SK-N-SH (cell line): ENCODE measurements at regions not wholly inside any gene's neighbourhood (a gene's known extent, or its start where the extent isn't known, plus 50 kb on each side); places are given as distances from the start of the nearest gene placed in this dataset.

Experiments used
- CTCF ChIA-PET: fragments of 300-600, 350-600 bp; formaldehyde crosslinking; extraction: SDS; loops from one replicate; lab custom pipeline; 2021; lab: Yijun Ruan, JAX
- POLR2A ChIA-PET: fragments of 350-600 bp; sonication (Branson Sonifier 250); formaldehyde crosslinking; extraction: SDS; loops from one replicate; lab custom pipeline; 2020; ENCODE audit warnings: antibody characterized with exemption, inconsistent platforms; lab: Yijun Ruan, JAX
- DNase-seq: peaks from one replicate; pipeline ENCODE4 v3.0.0; 2012
- H2AFZ ChIP-seq: fragments of 200-600 bp; sonication (generic); 2 replicates; pipeline ENCODE4 v1.8.1; 2016; ENCODE audit warnings: antibody characterized with exemption, mild to moderate bottlenecking, low read depth
- H3F3A ChIP-seq: fragments of 200-600 bp; sonication (generic); replicated peaks from 2 replicates; pipeline ENCODE3; 2016; ENCODE audit warnings: antibody characterized with exemption, mild to moderate bottlenecking; ENCODE audit not compliant: insufficient read depth
- H3K27ac ChIP-seq, 2 experiments: fragments of 200-500 bp in 1 of 2; fragments of 200-600 bp in 1 of 2; sonication (Bioruptor generic) in 1 of 2; sonication (generic), shearing (Covaris generic) in 1 of 2; 2 replicates each; pipeline versions ENCODE4 v1.5.1 to v1.6.1; 2014 to 2016; ENCODE audit warnings: low read depth in 2 of 2, inconsistent platforms in 1 of 2, low read length in 1 of 2, mild to moderate bottlenecking in 1 of 2, mixed read lengths in 1 of 2
- H3K27me3 ChIP-seq: fragments of 200-600 bp; sonication (generic), shearing (Covaris generic); 2 replicates; pipeline ENCODE4 v1.6.1; 2016; ENCODE audit warnings: mixed run types; ENCODE audit not compliant: insufficient read depth
- H3K36me3 ChIP-seq, 2 experiments: fragments of 200-500 bp in 1 of 2; fragments of 200-600 bp in 1 of 2; sonication (Bioruptor generic) in 1 of 2; sonication (generic) in 1 of 2; replicated peaks in 1 of 2; 2 replicates each; pipeline versions ENCODE3 to v1.5.1; 2014 to 2016; ENCODE audit warnings: low read length in 1 of 2, mild to moderate bottlenecking in 1 of 2; ENCODE audit not compliant: insufficient read depth in 2 of 2, control insufficient read depth in 1 of 2
- H3K4me1 ChIP-seq, 2 experiments: fragments of 200-500 bp in 1 of 2; fragments of 200-600 bp in 1 of 2; sonication (Bioruptor generic) in 1 of 2; sonication (generic), shearing (Covaris generic) in 1 of 2; 2 replicates each; pipeline versions ENCODE4 v1.5.1 to v1.6.1; 2014 to 2016; ENCODE audit warnings: low read depth in 1 of 2, low read length in 1 of 2, mixed run types in 1 of 2; ENCODE audit not compliant: insufficient read depth in 2 of 2, control insufficient read depth in 1 of 2
- H3K4me2 ChIP-seq: fragments of 200-600 bp; sonication (generic), shearing (Covaris generic); 2 replicates; pipeline ENCODE4 v1.6.1; 2017; ENCODE audit warnings: mixed run types
- H3K4me3 ChIP-seq, 2 experiments: fragments of 200-500 bp in 1 of 2; fragments of 200-600 bp in 1 of 2; sonication (Bioruptor generic) in 1 of 2; sonication (generic), shearing (Covaris generic) in 1 of 2; 2 replicates each; pipeline versions ENCODE4 v1.5.1 to v1.8.1; 2014 to 2016; ENCODE audit warnings: low read depth in 2 of 2, inconsistent platforms in 1 of 2, low read length in 1 of 2, mild to moderate bottlenecking in 1 of 2, mixed read lengths in 1 of 2, moderate library complexity in 1 of 2
- H3K79me2 ChIP-seq: fragments of 200-600 bp; sonication (generic); 2 replicates; pipeline ENCODE4 v1.8.1; 2017; ENCODE audit warnings: mild to moderate bottlenecking; ENCODE audit not compliant: insufficient read depth
- H3K9ac ChIP-seq: fragments of 200-600 bp; sonication (generic); 2 replicates; pipeline ENCODE4 v1.6.1; 2017; ENCODE audit warnings: mixed run types
- H3K9me2 ChIP-seq: fragments of 200-600 bp; sonication (generic); 2 replicates; pipeline ENCODE4 v1.6.1; 2017; ENCODE audit warnings: mixed run types
- H3K9me3 ChIP-seq: fragments of 200-600 bp; sonication (generic); 2 replicates; pipeline ENCODE4 v1.6.1; 2017; ENCODE audit warnings: mixed run types, mild to moderate bottlenecking, moderate library complexity
- H4K20me1 ChIP-seq: fragments of 200-600 bp; sonication (generic); 2 replicates; pipeline ENCODE4 v1.6.1; 2017; ENCODE audit warnings: mild to moderate bottlenecking, mixed run types; ENCODE audit not compliant: insufficient read depth
- CHD2 ChIP-seq: fragments of 150-350 bp; IDR thresholded peaks from 2 replicates; pipeline ENCODE4 v1.6.1; 2018; ENCODE audit warnings: low read length; ENCODE audit not compliant: partially characterized antibody
- ELF1 ChIP-seq: IDR thresholded peaks from 2 replicates; pipeline ENCODE4 v1.4.0; 2012
- EP300 ChIP-seq, 2 experiments: IDR thresholded peaks; 2 replicates each; pipeline versions ENCODE4 v1.4.0 to v1.6.1; 2012; ENCODE audit warnings: borderline replicate concordance in 1 of 2, low read depth in 1 of 2, low read length in 1 of 2
- EZH2phosphoT487 ChIP-seq: fragments of 200-600 bp; sonication (generic); IDR thresholded peaks from 2 replicates; pipeline ENCODE4 v1.6.1; 2017; ENCODE audit warnings: low read depth, mixed run types, mild to moderate bottlenecking, antibody characterized with exemption, moderate library complexity, borderline replicate concordance
- FOSL2 ChIP-seq: IDR thresholded peaks from 2 replicates; pipeline ENCODE4 v1.4.0; 2012; ENCODE audit warnings: low read depth, mild to moderate bottlenecking, moderate library complexity, borderline replicate concordance
- FOXJ3 ChIP-seq: sonication (generic); formaldehyde crosslinking; IDR thresholded peaks from 2 replicates; pipeline ENCODE4 v1.5.1; 2020; ENCODE audit warnings: mild to moderate bottlenecking, missing genetic modification reagents
- JUND ChIP-seq: IDR thresholded peaks from 2 replicates; pipeline ENCODE4 v1.4.0; 2012
- NFIC ChIP-seq: IDR thresholded peaks from 2 replicates; pipeline ENCODE4 v1.4.0; 2012; ENCODE audit warnings: borderline replicate concordance
- NRF1 ChIP-seq: IDR thresholded peaks from 2 replicates; pipeline ENCODE4 v1.6.1; 2012; ENCODE audit warnings: low read depth, mild to moderate bottlenecking, low read length
- RXRA ChIP-seq: IDR thresholded peaks from 2 replicates; pipeline ENCODE4 v1.4.0; 2012; ENCODE audit warnings: low read depth, mild to moderate bottlenecking, borderline replicate concordance
- SIN3A ChIP-seq: IDR thresholded peaks from 2 replicates; pipeline ENCODE4 v1.6.1; 2012; ENCODE audit warnings: low read depth, mild to moderate bottlenecking, low read length, moderate library complexity, borderline replicate concordance
- SMC3 ChIP-seq: IDR thresholded peaks from 2 replicates; pipeline ENCODE4 v1.6.1; 2012; ENCODE audit warnings: low read depth, low read length, improper control_type of control experiment
- TCF12 ChIP-seq: IDR thresholded peaks from 2 replicates; pipeline ENCODE4 v1.4.0; 2012
- TEAD4 ChIP-seq: IDR thresholded peaks from 2 replicates; pipeline ENCODE4 v1.4.0; 2012; ENCODE audit warnings: mild to moderate bottlenecking, borderline replicate concordance; ENCODE audit not compliant: insufficient read depth
- YY1 ChIP-seq: IDR thresholded peaks from 2 replicates; pipeline ENCODE4 v1.4.0; 2012; ENCODE audit warnings: low read depth, mild to moderate bottlenecking
- WGBS: methylation state at CpG from one replicate; pipeline ENCODE4 v1.1.6; 2017; ENCODE audit warnings: low lambda C conversion rate; 5-methylcytosine and 5-hydroxymethylcytosine counted together
- TF ChIP-seq, protein P1 (sequence below): IDR thresholded peaks from 2 replicates; pipeline ENCODE4 v1.4.0; 2012; ENCODE audit warnings: low read depth, borderline replicate concordance
- TF ChIP-seq, protein P2 (sequence below): IDR thresholded peaks from 2 replicates; pipeline ENCODE4; 2012
- TF ChIP-seq, protein P3 (sequence below): fragments of 150-350 bp; IDR thresholded peaks from 2 replicates; pipeline ENCODE4 v1.6.1; 2016; ENCODE audit warnings: mild to moderate bottlenecking, low read depth, low read length

- no peaks in the 10 kb centered on the region for H3K27me3 ChIP-seq
- peaks cover 11% of the 10 kb centered on the region for H3F3A ChIP-seq
- no peak overlapping the region for H3K9ac ChIP-seq
- peaks cover 11 to 25% of the 10 kb centered on the region in 2 experiments for H3K4me1 ChIP-seq
- TF ChIP-seq, protein P1, sequence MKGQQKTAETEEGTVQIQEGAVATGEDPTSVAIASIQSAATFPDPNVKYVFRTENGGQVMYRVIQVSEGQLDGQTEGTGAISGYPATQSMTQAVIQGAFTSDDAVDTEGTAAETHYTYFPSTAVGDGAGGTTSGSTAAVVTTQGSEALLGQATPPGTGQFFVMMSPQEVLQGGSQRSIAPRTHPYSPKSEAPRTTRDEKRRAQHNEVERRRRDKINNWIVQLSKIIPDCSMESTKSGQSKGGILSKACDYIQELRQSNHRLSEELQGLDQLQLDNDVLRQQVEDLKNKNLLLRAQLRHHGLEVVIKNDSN, result no peak
- no peak for TF ChIP-seq SIN3A
- no peak for TF ChIP-seq FOXJ3 (CRISPR knock-in tag)
- TF ChIP-seq, protein P2, sequence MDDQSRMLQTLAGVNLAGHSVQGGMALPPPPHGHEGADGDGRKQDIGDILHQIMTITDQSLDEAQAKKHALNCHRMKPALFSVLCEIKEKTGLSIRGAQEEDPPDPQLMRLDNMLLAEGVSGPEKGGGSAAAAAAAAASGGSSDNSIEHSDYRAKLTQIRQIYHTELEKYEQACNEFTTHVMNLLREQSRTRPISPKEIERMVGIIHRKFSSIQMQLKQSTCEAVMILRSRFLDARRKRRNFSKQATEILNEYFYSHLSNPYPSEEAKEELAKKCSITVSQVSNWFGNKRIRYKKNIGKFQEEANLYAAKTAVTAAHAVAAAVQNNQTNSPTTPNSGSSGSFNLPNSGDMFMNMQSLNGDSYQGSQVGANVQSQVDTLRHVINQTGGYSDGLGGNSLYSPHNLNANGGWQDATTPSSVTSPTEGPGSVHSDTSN, result no peak
- no peak for TF ChIP-seq FOSL2
- no peak for TF ChIP-seq TEAD4
- TF ChIP-seq ELF1, result no peak
- TF ChIP-seq, protein P3, sequence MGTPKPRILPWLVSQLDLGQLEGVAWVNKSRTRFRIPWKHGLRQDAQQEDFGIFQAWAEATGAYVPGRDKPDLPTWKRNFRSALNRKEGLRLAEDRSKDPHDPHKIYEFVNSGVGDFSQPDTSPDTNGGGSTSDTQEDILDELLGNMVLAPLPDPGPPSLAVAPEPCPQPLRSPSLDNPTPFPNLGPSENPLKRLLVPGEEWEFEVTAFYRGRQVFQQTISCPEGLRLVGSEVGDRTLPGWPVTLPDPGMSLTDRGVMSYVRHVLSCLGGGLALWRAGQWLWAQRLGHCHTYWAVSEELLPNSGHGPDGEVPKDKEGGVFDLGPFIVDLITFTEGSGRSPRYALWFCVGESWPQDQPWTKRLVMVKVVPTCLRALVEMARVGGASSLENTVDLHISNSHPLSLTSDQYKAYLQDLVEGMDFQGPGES, result no peak
- no peak for TF ChIP-seq JUND
- no peak for TF ChIP-seq TCF12
- TF ChIP-seq EZH2phosphoT487, result no peak
- TF ChIP-seq CHD2, result no peak
- TF ChIP-seq YY1, result no peak
- TF ChIP-seq RXRA, result no peak
- no peak for TF ChIP-seq NRF1
- TF ChIP-seq NFIC, result no peak
- H3K4me2 ChIP-seq, result no peak overlapping the region
- ChIA-PET POLR2A (no interaction called here), CTCF (interaction anchor here (0.9 kb wide), 1 partner anchor 14 kb away, joined by 3 read pairs; no protein-coding TSS in a partner anchor)
- no peaks in the 10 kb centered on the region for H3K36me3 ChIP-seq
- H3K27ac ChIP-seq, result no peak overlapping the region
- 88% methylated on average over 5 of the region's 5 CpGs for whole genome bisulfite sequencing
- H3K9me2 ChIP-seq, result no peaks in the 10 kb centered on the region
- no peak overlapping the region for H3K4me3 ChIP-seq
- no peak overlapping the region for H2AFZ ChIP-seq
- H4K20me1 ChIP-seq, result no peaks in the 10 kb centered on the region
- H3K9me3 ChIP-seq, result no peaks in the 10 kb centered on the region
- H3K79me2 ChIP-seq, result no peaks in the 10 kb centered on the region
- no peak for DNase-seq
Measured at GRCh38 chr2:143957321-143957720, 562.6 kb downstream of the ZEB2 start.

DNA sequence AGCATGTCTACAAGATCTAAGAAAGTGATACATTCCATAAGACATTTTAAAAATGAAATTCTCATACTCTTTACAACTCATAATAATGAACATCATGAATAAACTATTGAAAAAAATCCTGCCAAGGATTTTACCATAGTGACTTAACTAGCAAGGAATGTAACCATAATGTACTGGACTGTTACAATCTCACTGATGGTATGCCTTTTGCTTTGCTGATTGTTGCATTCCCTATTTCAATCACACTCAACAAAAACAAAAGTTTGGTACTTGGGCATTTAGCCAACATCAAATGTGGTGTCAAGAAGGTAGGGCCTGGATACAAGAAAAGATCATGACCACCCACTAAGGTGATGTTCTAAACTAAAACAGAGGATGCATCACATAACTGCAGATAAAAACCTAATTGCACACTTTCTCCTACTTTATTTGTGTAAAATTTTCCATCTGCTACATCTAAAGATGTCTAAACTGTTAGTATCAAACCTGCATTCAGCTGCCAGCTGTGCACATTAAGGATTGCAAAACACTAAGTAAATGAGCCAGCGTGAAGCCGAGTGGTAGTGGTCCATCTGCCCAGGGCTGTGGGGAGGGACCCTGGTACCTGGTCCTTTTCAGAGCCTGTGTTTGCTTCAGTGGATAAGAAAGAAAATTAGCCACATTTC lies 564.4 kb downstream of the ZEB2 start:
- DNase-seq, result no peak
- H3K36me3 ChIP-seq, result no peaks in the 10 kb centered on the region
- no peak overlapping the region for H3K4me3 ChIP-seq
- H3K79me2 ChIP-seq, result no peaks in the 10 kb centered on the region
- no peaks in the 10 kb centered on the region for H3K9me3 ChIP-seq
- H3K4me2 ChIP-seq, result 0 out of 2 replicates have a peak overlapping the region, but pooled peaks have one; percentile 4
- TF ChIP-seq NRF1, result no peak
- peak in 1 of 2 experiments; percentile 72; a peak in 2 of 4 replicates for TF ChIP-seq EP300 (IDR thresholded peaks at IDR 0.05; ENCODE audit: borderline replicate concordance in 1 of 2, low read depth in 1 of 2, low read length in 1 of 2)
- TF ChIP-seq TEAD4, result peak; percentile 81
- peak; percentile 52; the same call in 1 of the 2 replicates for TF ChIP-seq FOSL2
- no peak for TF ChIP-seq SMC3
- TF ChIP-seq NFIC, result peak; percentile 77
- TF ChIP-seq TCF12, result peak; percentile 79
- TF ChIP-seq, protein P2, result peak; percentile 56
- peak; percentile 59 for TF ChIP-seq JUND
- TF ChIP-seq, protein P1, result no peak
- no peak overlapping the region for H2AFZ ChIP-seq
- H4K20me1 ChIP-seq, result no peaks in the 10 kb centered on the region
- H3K27me3 ChIP-seq, result no peaks in the 10 kb centered on the region
- H3K27ac ChIP-seq, result peak overlapping the region; percentile 16 to 64; a peak in 3 of 4 replicates
- H3F3A ChIP-seq, result peaks cover 11% of the 10 kb centered on the region
- H3K4me1 ChIP-seq, result peaks cover 11 to 32% of the 10 kb centered on the region in 2 experiments
- 87% methylated on average over 2 of the region's 2 CpGs for WGBS
- no peak overlapping the region for H3K9ac ChIP-seq
- no peaks in the 10 kb centered on the region for H3K9me2 ChIP-seq
- POLR2A ChIA-PET, result no interaction called here
- CTCF ChIA-PET, result no interaction called here
